ENCODE measurements at regions not wholly inside any gene's neighbourhood (a gene's known extent, or its start where the extent isn't known, plus 50 kb on each side); places are given as distances from the start of the nearest gene placed in this dataset.
"Not testable (repeated sequence)": the region's sequence is repeated elsewhere in the genome, so short reads cannot be mapped to it uniquely, and the experiment has no call there.

GRCh38 chr15:54841701-54842305, 354.9 kb downstream of the RSL24D1 start:
- no peak for DNase-seq (ENCODE audit: low read depth)

DNA sequence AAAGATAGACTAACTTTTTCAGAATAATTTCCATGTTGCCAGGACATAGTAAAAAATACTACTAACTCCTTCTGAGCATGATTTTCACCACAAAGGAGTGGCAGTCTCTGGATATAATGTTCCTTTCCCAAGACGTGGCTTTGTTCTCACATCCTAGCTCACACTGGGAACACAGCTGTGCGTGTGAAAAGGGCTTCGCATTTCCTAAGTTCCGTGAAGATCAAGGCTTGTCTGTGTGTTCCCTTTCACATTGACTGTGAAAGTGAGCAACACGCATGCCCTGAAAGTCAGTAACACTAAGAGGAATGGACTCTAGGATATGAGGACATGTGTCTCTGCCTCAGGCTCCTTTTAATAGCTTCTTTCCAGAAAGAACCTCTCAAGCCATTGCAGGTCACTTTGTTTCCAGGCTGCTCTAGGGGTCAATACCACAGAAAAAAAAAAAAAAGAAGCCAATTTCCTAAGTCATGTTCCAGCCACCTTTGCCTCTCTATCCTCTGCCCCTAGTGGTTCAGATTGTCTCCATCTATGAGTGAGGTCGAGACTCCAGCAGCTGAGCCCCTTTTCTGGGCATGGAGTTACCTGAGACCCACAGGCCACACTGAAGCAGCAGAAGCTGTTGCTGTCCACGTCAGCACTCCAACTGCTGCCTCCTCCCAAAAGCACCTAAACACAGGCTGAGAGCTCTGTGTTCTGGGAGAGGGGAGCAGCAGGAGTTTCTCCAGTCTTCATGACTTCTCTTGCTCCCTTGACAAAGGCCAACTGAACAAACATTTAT, 355.9 kb downstream of the RSL24D1 start:
- DNase-seq (ENCODE audit: low read depth), result no peak

GRCh38 chr15:54839379-54839778, 357.4 kb downstream of the RSL24D1 start:
- DNase-seq (ENCODE audit: low read depth), result no peak

DNA sequence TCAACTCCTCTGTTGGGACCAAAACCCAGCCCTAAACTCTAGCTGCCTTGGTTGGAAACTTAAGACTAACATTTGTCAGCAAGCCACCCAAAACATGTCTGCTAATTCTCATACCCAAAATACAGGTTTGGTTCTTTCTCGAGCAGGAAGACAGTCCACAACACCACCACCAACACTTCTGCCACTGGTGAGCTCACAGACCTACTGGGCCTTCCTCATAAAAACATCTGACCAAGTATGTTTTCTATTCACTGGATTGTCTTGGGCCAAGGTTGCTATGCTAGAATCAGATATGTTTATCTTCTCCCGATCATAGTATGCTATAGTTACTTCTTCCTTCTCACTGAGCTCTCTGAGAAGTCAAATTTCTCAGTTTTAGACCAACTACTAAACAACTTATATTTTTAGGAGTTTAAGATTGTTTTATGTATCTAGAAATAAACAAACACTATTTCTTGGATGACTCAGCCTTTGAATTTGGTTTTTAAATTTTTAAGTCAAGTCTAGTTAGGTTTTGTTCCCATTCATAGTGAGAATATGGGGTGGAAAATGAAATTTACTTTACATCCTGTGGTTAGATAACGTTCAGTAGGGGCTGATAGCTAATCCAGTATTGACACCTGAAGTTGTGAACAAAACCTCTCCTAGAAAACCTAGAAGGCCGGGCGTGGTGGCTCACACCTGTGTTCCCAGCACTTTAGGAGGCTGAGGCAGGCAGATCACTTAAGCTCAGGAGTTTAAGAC, 360.5 kb downstream of the RSL24D1 start:
- no peak for DNase-seq (ENCODE audit: low read depth)

GRCh38 chr15:54829821-54830220, 366.9 kb downstream of the RSL24D1 start:
- no peak for DNase-seq (ENCODE audit: low read depth)

GRCh38 chr15:54820811-54821210, 375.9 kb downstream of the RSL24D1 start:
- DNase-seq (ENCODE audit: low read depth), result no peak

GRCh38 chr15:54820098-54820497, 376.6 kb downstream of the RSL24D1 start:
- no peak for DNase-seq (ENCODE audit: low read depth)

GRCh38 chr15:54816401-54816800, 380.3 kb downstream of the RSL24D1 start:
- no peak for DNase-seq (ENCODE audit: low read depth)

GRCh38 chr15:54815556-54815955, 381.2 kb downstream of the RSL24D1 start:
- DNase-seq (ENCODE audit: low read depth), result no peak

- DNase-seq (ENCODE audit: low read depth), result no peak
Observed at GRCh38 chr15:54812383-54812782, 384.4 kb downstream of the RSL24D1 start.

- no peak for DNase-seq (ENCODE audit: low read depth)
Observed at GRCh38 chr15:54810496-54810895, 386.2 kb downstream of the RSL24D1 start.

GRCh38 chr15:54810031-54810430, 386.7 kb downstream of the RSL24D1 start:
- DNase-seq (ENCODE audit: low read depth), result no peak

- DNase-seq (ENCODE audit: low read depth), result no peak
Observed at GRCh38 chr15:54808321-54808720, 388.4 kb downstream of the RSL24D1 start.

GRCh38 chr15:54803987-54804386, 392.8 kb downstream of the RSL24D1 start:
- no peak for DNase-seq (ENCODE audit: low read depth)

- no peak for DNase-seq (ENCODE audit: low read depth)
Observed at GRCh38 chr15:54803134-54803808, 393.5 kb downstream of the RSL24D1 start.

GRCh38 chr15:54792526-54792925, 404.2 kb downstream of the RSL24D1 start:
- no peak for DNase-seq (ENCODE audit: low read depth)

DNA sequence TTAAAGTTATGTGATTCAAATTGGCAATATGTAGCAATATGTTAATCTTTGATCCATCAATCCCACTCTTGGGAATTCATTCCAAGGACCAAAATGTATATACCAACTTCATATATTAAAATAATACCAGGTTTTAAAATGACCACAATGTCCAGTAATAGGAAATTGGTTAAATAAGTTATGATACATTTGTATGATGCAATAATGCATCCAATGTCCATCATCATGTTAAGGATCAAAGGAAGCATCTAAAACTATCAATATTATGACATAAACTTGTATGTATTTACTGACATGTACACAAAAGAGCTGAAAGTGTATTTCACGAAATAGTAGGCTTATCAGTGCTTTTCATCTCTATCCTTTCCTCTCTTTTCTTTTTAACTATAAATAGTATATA, 406.0 kb downstream of the RSL24D1 start:
- DNase-seq (ENCODE audit: low read depth), result no peak

DNA sequence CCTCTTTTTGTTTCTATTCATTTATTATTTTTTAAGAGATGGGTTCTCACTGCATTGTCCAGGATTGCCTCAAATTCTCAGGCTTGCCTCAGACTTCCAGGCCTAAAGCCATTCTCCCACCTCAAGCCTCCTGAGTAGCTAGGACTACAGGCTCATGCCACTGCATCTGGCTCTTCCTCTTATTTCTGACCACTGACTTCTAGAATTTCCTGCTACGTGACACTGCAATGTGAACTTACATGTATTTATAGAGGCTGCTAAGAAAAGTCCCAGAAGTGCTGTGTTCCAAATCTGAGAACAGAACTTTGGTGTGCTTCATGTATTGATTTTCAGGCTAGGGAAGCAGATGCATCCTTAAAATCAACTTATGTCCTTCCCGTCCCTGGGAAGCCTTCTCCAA, 407.4 kb downstream of the RSL24D1 start:
- DNase-seq (ENCODE audit: low read depth), result no peak

GRCh38 chr15:54781220-54781619, 415.5 kb downstream of the RSL24D1 start:
- DNase-seq (ENCODE audit: low read depth), result not testable (repeated sequence)

DNA sequence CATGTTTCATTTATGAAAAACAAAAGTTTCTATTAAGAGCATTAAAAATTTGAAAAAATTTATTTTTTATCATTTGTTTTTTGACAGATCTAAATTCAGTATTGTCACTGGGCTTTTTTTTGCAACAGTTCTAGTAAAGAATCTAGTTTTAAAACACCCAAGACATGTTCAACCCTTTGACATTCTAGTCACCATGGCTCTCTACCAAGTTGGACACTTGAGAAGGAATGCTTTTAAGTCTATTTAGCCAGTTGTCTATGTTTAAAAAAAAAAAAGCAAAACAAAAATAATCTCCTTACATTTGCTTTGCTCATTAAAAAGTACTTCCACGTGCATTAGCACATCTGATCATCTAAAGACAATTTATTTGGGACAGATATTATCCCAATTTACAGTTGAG, 417.5 kb downstream of the RSL24D1 start:
- no peak for DNase-seq (ENCODE audit: low read depth)

GRCh38 chr15:54776410-54776809, 420.3 kb downstream of the RSL24D1 start:
- DNase-seq (ENCODE audit: low read depth), result no peak

- no peak for DNase-seq (ENCODE audit: low read depth)
Observed at GRCh38 chr15:54772663-54773062, 424.1 kb downstream of the RSL24D1 start.

- DNase-seq (ENCODE audit: low read depth), result not testable (repeated sequence)
Observed at GRCh38 chr15:54749461-54749860, 447.3 kb downstream of the RSL24D1 start.

Measured in activated T-cell treated with anti-CD3 and anti-CD28 coated beads for 48 hours (primary cell).